HG03175 (cell line): ENCODE measurements at regions not wholly inside any gene's neighbourhood (a gene's known extent, or its start where the extent isn't known, plus 50 kb on each side); places are given as distances from the start of the nearest gene placed in this dataset.

Experiments
- ATAC-seq: cut with Tn5 transposase; IDR thresholded peaks from one replicate; pipeline ENCODE4 v1.9.1; 2021; ENCODE audit warnings: mild to moderate bottlenecking, moderate library complexity; ENCODE audit not compliant: unreplicated experiment

DNA sequence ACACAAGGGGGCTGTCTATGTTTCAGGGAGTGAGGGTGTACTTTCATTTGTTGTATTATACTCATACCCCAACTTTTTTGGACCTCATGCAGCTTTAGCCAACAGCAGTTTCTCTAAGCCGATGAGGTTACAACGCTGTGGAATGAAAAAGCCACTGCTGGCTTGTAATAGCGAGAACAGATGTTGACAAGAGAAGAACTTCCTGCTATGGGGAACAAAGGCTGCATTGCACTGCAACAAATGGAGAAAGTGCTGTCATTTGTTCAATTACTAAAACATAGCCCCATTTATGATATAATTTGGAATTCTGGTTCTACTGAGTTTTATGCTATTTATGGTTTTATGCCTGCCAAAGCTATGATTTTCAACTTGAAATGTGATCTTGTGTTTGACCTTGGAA is 104.2 kb upstream of the TMEM72 start:
- ATAC-seq: no peak

- ATAC-seq: no peak
Observed at GRCh38 chr10:44807451-44807850, 103.7 kb upstream of the TMEM72 start.

DNA sequence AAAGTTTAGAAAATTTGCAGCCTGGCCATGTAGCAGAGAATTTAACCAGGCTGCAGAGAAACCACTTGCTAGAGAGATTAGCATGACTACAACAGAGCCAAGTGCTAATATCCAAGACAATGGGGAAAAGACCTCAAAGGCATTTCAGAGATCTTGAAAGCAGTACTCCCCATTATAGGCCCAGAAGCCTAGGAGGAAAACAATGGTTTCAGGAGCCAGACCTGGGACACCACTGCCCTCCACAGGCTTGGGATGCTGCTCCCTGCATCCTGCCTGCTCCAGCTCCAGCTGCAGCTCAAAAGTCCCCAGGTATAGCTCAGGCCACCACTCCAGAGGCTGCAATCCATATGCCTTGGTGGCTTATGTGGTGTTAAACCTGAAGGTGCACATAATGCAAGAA is 101.5 kb upstream of the TMEM72 start:
- no peak for ATAC-seq

GRCh38 chr10:44811072-44811471 is 100.1 kb upstream of the TMEM72 start:
- ATAC-seq: no peak

- ATAC-seq: no peak
Observed at GRCh38 chr10:44813201-44813600, 97.9 kb upstream of the TMEM72 start.

- ATAC-seq: no peak
Observed at GRCh38 chr10:44814929-44815328, 96.2 kb upstream of the TMEM72 start.

DNA sequence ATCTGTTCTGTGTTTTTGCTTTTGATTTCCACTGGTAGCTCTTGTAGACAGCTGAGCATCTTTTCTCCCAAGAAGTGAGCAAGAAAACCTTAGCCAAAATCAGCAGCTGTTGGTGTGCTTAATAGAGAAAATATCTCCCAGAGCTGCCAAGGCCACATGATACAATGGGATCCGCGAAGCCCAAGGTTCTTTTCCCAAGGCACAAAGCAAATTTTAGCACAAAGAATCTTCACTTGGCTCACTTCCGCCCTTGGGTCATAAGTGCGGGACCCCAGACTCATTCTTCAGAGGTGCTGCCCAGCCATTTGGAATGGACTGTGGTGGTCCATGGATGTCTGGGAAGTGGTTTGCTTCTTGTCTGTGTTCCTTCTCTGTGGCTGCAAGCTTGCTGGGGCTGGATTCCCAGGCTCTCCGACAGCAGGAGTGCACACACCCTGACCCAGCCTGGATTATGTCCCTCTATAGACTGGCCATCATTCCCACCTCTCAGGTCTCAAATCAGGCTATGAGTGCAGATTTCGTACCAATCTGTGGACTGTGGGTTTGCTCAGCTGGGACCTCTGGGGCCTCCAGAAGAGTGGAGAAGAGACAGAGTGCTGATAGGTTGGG is 93.0 kb upstream of the TMEM72 start:
- no peak for ATAC-seq

GRCh38 chr10:44818701-44819127 is 92.4 kb upstream of the TMEM72 start:
- ATAC-seq: no peak

DNA sequence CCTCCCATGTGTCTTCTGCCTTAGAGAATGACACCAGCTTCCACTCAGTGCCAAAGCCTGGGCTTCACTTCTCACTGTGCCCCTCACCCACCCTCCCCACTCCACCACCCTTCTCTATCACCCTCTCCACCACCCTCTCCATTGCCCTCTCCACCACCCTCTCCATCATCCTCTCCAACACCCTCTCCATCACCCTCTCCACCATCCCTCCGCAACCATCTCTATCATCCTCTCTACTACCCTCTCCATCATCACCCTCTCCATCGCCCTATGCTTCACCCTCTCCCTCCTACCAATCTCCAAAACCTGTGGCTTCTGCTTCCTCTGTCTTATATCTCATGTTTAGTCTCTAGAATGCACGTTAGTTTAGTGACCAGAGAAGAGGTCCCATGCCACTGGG is 91.0 kb upstream of the TMEM72 start:
- ATAC-seq: no peak

- ATAC-seq: no peak
Observed at GRCh38 chr10:44821290-44821689, 89.8 kb upstream of the TMEM72 start.

DNA sequence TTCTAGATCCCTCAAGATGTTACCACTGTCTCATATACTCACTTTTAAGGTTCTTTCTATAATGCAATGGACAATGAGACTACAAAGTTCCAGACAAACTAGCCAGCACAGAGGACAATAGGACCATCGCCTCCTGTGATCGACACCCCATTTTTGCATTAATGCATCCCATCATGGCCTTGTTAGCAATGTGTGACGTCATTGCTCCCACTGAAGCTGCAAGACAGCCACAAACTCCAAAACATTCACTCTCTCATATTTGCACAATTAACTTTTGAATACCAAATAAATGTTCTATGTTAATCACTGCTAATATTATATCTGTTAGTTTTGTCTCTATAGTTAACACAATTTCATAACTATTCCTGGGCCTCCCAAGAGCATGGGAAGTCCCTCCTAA is 88.8 kb upstream of the TMEM72 start:
- no peak for ATAC-seq

DNA sequence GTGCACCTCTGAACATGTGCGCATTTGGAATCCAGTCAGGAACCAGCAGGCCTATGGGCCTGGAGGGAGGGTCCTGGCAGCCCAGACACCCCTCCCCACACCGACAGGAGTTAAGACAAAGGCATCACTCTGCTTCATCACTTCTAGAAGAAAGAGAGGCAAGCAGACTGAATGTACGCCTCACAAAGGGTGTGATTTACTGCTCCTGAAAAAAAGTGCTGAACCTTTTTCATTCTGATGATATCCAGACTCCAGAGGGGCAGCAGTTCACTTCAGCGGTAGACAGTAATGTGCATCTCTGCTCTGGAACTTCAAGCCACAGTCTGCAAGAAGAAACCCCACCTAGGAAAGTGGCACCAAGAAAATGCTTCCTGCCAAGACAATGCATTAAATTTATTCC is 88.2 kb upstream of the TMEM72 start:
- no peak for ATAC-seq

GRCh38 chr10:44824607-44825006 is 86.5 kb upstream of the TMEM72 start:
- ATAC-seq: no peak

- ATAC-seq: no peak
Observed at GRCh38 chr10:44827431-44828006, 83.6 kb upstream of the TMEM72 start.

DNA sequence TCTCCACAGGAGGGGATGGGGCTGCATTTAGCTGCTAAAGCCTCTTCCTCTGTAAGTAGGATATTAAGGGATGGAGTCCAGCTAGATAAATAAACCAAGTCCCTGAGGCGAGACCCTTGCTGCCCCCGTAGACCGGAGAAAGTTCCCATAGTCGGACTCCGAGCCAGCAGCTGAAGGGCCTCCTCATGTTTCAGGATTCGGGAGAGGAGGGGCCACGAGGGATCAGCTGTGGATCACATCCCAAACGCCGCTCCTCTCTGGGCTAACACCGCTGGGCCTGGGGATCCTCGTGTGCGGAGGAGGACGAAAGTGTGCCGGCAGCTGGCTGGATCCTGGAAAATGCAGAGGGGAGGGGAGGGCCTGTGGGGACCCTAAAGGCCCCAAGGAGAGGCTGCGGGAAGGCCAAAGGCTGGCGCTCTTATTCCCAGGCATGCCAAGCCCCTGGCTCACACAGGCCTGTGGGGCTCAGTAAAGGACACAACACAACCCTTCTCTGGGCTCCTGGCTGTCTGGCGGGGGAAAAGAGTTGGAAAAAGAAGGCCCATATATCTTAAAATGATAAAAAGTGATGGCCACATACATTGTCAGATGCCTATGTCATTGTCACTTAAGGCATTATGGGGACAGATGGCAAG is 82.5 kb upstream of the TMEM72 start:
- no peak for ATAC-seq

DNA sequence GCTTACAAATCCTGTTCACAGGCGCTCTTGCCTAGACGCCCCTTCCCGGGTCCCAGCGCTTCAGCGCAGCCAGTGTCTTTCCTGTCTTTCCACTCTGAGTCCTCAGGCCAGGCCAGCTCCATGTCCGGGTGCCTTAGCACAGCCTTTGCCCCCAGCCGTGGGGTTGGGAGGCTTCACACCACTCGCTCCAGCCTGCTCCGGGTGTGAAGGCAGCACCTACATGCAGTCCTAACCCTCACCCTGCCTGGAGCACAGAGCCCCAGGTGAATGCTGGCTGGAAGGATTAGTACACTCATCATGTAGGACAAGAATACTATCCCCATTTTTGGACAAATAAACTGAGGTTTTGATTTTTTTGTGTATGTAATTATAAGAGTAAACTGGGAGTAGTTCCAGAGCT is 81.7 kb upstream of the TMEM72 start:
- ATAC-seq: no peak

DNA sequence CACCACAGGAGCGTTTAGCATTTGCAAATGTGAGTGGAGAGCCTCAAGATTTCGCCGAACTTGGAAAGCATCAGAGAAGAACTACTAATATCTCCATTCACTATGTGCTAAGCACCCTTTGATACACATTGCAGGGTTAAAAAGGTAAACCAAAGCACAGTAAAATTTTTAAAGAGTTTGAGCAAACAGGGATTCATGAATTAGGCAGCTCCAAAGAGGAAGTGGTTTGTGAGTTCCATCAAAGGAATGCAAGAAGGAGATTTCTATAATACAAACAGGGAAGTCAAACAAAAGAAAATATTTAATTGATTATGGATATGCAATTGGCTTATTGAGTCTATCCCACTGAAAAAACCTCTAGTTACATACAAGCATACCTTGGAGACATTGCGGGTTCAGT is 81.1 kb upstream of the TMEM72 start:
- no peak for ATAC-seq

GRCh38 chr10:44831581-44831980 is 79.6 kb upstream of the TMEM72 start:
- ATAC-seq: no peak

DNA sequence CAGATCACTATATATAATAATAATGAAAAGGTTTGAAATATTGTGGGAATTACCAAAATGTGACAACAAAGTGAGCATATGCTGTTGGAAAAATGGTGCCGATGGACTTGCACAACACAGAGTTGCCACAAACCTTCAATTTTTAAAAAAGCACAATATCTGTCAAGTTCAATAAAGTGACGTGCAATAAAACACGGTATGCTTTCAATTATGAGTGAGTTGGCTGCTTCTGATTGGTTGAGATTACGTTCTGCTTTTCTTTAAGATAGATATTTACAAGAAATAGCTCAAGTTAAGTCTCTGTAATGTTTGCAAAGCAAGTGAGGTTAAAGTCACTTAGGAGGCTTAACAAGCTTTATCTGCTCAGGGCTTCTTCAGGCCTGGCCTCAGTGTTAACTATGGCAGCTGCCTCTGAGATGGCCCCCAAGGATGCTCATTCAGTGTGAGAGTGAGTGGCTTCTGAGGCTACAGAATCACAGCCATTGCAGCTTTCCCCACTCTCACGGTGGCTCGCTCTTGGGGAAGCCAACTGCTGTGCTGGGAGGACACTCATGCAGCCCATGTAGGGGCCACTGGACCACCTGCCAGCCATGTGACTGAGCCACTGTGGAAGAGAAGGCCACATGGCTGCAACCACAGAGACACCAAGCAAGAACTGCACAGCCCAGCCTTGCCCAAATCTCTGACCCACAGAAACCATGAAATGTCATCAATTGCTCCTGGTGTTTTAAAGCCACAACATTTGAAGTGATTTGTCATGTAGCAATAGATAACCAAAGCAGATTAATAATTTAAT is 78.3 kb upstream of the TMEM72 start:
- ATAC-seq: no peak

DNA sequence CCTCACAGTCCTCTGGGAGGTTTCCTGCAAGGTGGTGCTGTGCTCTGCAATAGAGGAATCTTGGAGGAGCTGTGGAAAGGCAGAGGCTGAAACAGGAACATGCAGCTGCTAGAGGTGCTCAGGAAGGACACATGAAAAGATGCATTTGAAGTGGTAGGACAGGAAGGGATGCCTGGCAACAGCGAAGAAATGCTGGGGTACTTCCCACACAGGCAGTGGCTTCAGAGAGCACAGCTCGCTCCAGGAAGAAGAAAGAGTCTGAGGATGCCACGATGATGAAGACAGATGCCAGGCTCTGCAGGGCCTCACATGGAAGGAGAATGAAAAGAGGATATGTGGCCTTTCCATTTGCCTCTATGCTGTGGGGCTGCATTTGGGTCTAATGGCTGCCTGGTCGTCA is 77.0 kb upstream of the TMEM72 start:
- no peak for ATAC-seq

GRCh38 chr10:44835300-44835699 is 75.8 kb upstream of the TMEM72 start:
- no peak for ATAC-seq

DNA sequence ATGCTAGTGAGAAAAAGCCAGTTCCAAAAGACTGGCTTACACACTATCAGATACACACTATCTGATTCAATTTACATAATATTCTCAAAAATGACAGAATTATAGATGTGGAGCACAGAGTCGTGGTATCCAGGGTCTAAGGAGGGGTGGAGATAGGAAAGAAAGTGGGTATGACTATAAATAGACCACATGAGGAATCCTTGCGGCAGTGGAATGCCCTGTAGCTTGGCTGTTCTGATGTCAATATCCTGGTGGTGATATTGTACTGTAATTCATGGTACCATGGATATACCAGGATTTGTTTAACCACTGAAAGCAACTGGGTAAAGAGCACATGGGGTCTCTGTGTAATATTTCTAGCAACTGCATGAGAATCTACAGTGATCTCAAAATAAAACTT is 67.7 kb upstream of the TMEM72 start:
- no peak for ATAC-seq
